Suppressor macrophage (primary cell): ENCODE measurements at regions not wholly inside any gene's neighbourhood (a gene's known extent, or its start where the extent isn't known, plus 50 kb on each side); places are given as distances from the start of the nearest gene placed in this dataset.
A peak's percentile ranks its signal among the peaks of the same experiment; 100 is the strongest.

Experiments
- DNase-seq, 4 experiments: peaks; one replicate each; pipeline ENCODE4 v3.0.0-alpha.2; 2020 to 2022

GRCh38 chr4:186934841-186935443 is 211.3 kb upstream of the FAT1 start:
- no peak for DNase-seq

- DNase-seq = no peak
These were observed 212.2 kb upstream of the FAT1 start for GRCh38 chr4:186935901-186936300.

- DNase-seq = no peak
These were observed 213.1 kb upstream of the FAT1 start for GRCh38 chr4:186936496-186937375.

- no peak for DNase-seq
These were observed 215.6 kb upstream of the FAT1 start for GRCh38 chr4:186939226-186939625.

GRCh38 chr4:186939766-186940165 is 216.1 kb upstream of the FAT1 start:
- peak in 3 of 4 experiments; percentile 5 to 27 (median 10) for DNase-seq

GRCh38 chr4:186940476-186940875 is 216.8 kb upstream of the FAT1 start:
- DNase-seq = no peak

- no peak for DNase-seq
These were observed 219.2 kb upstream of the FAT1 start for GRCh38 chr4:186942758-186943377.

- DNase-seq = no peak
These were observed 219.8 kb upstream of the FAT1 start for GRCh38 chr4:186943411-186943810.

- DNase-seq = no peak
These were observed 222.5 kb upstream of the FAT1 start for GRCh38 chr4:186946136-186946535.

GRCh38 chr4:186946682-186947294 is 223.1 kb upstream of the FAT1 start:
- no peak for DNase-seq

GRCh38 chr4:186948361-186949242 is 224.9 kb upstream of the FAT1 start:
- no peak for DNase-seq

GRCh38 chr4:186949847-186950246 is 226.2 kb upstream of the FAT1 start:
- no peak for DNase-seq

GRCh38 chr4:186952709-186953108 is 229.1 kb upstream of the FAT1 start:
- no peak for DNase-seq

- DNase-seq = no peak
These were observed 230.1 kb upstream of the FAT1 start for GRCh38 chr4:186953599-186954260.

GRCh38 chr4:186954509-186954908 is 230.9 kb upstream of the FAT1 start:
- no peak for DNase-seq

- no peak for DNase-seq
These were observed 231.3 kb upstream of the FAT1 start for GRCh38 chr4:186954956-186955355.

GRCh38 chr4:186957952-186958555 is 234.4 kb upstream of the FAT1 start:
- DNase-seq = no peak

GRCh38 chr4:186958726-186959350 is 235.2 kb upstream of the FAT1 start:
- no peak for DNase-seq

- DNase-seq = peak in 1 of 4 experiments; percentile 3
These were observed 256.5 kb upstream of the FAT1 start for GRCh38 chr4:186979961-186980745.

- no peak for DNase-seq
These were observed 257.5 kb upstream of the FAT1 start for GRCh38 chr4:186981161-186981560.
